22Rv1 (cell line): ENCODE measurements at regions not wholly inside any gene's neighbourhood (a gene's known extent, or its start where the extent isn't known, plus 50 kb on each side); places are given as distances from the start of the nearest gene placed in this dataset.

ENCODE experiments used
- ZFX ChIP-seq: fragments of 450-650 bp; IDR thresholded peaks from 2 replicates; pipeline ENCODE4 v1.6.1; 2017; ENCODE audit warnings: antibody characterized with exemption, borderline replicate concordance
- TF ChIP-seq, protein P1 (sequence below): fragments of 450-650 bp; IDR thresholded peaks from 2 replicates; pipeline ENCODE4 v1.5.1; 2017; ENCODE audit warnings: mild to moderate bottlenecking

DNA sequence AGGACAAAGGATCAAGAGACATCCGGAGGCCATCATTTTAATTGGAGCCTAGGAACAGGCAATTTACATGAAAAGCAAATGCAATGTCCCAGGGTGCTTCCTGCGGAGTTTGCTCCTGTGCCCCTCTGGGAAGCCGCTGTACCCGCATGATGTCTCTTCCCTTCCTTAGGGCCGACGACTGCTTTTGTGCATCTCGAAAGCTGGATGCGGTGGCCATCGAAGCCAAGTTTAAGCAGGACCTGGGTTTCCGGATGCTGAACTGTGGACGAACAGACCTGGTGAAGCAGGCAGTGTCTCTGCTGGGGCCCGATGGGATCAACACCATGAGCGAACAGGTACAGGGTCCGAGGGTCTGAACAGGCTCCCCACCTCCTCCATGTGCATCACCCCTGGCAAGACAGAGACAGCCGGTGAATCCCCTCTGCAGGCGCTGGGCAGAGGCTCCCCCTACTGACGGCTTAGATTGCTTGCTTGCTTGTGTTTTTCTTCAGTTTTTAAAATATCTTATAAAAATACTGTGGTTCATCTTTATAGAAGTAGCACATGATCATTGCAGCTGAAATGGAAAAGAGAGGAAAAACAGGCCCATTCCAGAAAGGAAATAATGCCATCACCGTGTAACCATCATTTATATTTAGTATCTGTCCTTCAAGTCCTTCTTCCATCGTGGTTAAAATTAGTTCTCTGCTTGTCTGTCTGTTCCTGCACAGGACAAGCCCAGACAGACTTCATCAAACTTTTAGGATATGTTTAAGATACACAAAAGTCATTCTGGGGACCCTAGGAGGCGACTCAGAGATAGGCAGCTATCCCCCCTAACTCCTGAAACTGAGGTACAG, 75.4 kb upstream of the PWP1 start:
- TF ChIP-seq, protein P1, sequence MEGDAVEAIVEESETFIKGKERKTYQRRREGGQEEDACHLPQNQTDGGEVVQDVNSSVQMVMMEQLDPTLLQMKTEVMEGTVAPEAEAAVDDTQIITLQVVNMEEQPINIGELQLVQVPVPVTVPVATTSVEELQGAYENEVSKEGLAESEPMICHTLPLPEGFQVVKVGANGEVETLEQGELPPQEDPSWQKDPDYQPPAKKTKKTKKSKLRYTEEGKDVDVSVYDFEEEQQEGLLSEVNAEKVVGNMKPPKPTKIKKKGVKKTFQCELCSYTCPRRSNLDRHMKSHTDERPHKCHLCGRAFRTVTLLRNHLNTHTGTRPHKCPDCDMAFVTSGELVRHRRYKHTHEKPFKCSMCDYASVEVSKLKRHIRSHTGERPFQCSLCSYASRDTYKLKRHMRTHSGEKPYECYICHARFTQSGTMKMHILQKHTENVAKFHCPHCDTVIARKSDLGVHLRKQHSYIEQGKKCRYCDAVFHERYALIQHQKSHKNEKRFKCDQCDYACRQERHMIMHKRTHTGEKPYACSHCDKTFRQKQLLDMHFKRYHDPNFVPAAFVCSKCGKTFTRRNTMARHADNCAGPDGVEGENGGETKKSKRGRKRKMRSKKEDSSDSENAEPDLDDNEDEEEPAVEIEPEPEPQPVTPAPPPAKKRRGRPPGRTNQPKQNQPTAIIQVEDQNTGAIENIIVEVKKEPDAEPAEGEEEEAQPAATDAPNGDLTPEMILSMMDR, result peak; percentile 97
- no peak for TF ChIP-seq ZFX
